ENCODE measurements at regions not wholly inside any gene's neighbourhood (a gene's known extent, or its start where the extent isn't known, plus 50 kb on each side); places are given as distances from the start of the nearest gene placed in this dataset.

- no peak overlapping the region for H4K8ac ChIP-seq (ENCODE audit: extremely low read depth, insufficient read depth, low read length)
- H3K18ac ChIP-seq (ENCODE audit: extremely low read depth, low read length) = no peak overlapping the region
- H2AFZ ChIP-seq (ENCODE audit: low read length) = no peak overlapping the region
- H3K36me3 ChIP-seq (ENCODE audit: control insufficient read depth in 2 of 4, insufficient read depth in 4 of 4, low read length in 3 of 4) = no peaks in the 10 kb centered on the region
- DNase-seq (ENCODE audit: low read depth in 1 of 2, low spot score in 2 of 2) = no peak
- ChIA-PET CTCF (ENCODE audit: partially characterized antibody) (interaction anchor here (0.9 to 1.4 kb wide), 4 partner anchors 10 to 119 kb away, joined by 3 to 5 read pairs (median 4); no protein-coding TSS in a partner anchor), POLR2A (ENCODE audit: partially characterized antibody) (no interaction called here)
- H3K27me3 ChIP-seq (replicated peaks in 1 of 4; ENCODE audit: control insufficient read depth in 3 of 4, extremely low read depth in 1 of 4, insufficient read depth in 3 of 4, low read length in 3 of 4) = no peaks in the 10 kb centered on the region
- no peak overlapping the region for H2BK5ac ChIP-seq (ENCODE audit: low read depth, low read length)
- H4K20me1 ChIP-seq (replicated peaks in 1 of 2; ENCODE audit: control insufficient read depth in 1 of 2, insufficient read depth in 2 of 2, low read length in 2 of 2) = no peaks in the 10 kb centered on the region
- no peak for FAIRE-seq
- no peak overlapping the region for H3K4me2 ChIP-seq (ENCODE audit: insufficient read depth in 1 of 2, low read depth in 2 of 2, low read length in 2 of 2)
- no peak overlapping the region for H2BK120ac ChIP-seq (replicated peaks; ENCODE audit: low read depth, low read length)
- H2AK5ac ChIP-seq (ENCODE audit: low read depth, low read length) = no peak overlapping the region
- H2BK12ac ChIP-seq (ENCODE audit: low read depth, low read length) = no peak overlapping the region
- H3K4ac ChIP-seq (replicated peaks; ENCODE audit: insufficient read length, low read depth, low read length) = no peak overlapping the region
- H4K5ac ChIP-seq (ENCODE audit: insufficient read length, low read depth, low read length) = no peak overlapping the region
- H3K14ac ChIP-seq (ENCODE audit: insufficient read length) = no peak overlapping the region
- no peak overlapping the region for H2BK20ac ChIP-seq (ENCODE audit: low read length)
- no peak overlapping the region for H3K23ac ChIP-seq (ENCODE audit: insufficient read length)
- no peak overlapping the region for H3K9ac ChIP-seq (replicated peaks in 1 of 4; ENCODE audit: extremely low read depth in 1 of 4, low read depth in 3 of 4, low read length in 3 of 4)
- no peaks in the 10 kb centered on the region for H3K79me2 ChIP-seq (ENCODE audit: control insufficient read depth in 1 of 2, insufficient read depth in 2 of 2, low read length in 2 of 2)
- no peak overlapping the region for H3K27ac ChIP-seq (ENCODE audit: low read depth, low read length)
- H3K9me3 ChIP-seq (ENCODE audit: insufficient read depth in 2 of 2, low read depth in 1 of 2, low read length in 1 of 2) = no peaks in the 10 kb centered on the region
- H3K4me1 ChIP-seq (replicated peaks in 1 of 4; ENCODE audit: control insufficient read depth in 3 of 4, insufficient read depth in 4 of 4, low read length in 3 of 4) = no peaks in the 10 kb centered on the region
- H4K91ac ChIP-seq (replicated peaks; ENCODE audit: insufficient read length, low read length) = no peak overlapping the region
- no peaks in the 10 kb centered on the region for H3K79me1 ChIP-seq (ENCODE audit: low read depth, low read length)
- WGBS, 2 experiments (ENCODE audit: extremely low coverage in 1 of 2, insufficient coverage in 1 of 2, insufficient read length in 1 of 2, insufficient replicate concordance in 2 of 2, low coverage in 1 of 2, low lambda C conversion rate in 2 of 2, missing lambda C conversion rate in 1 of 2) = 85% methylated on average over 1 of the region's 1 CpG; no CpG with 5 or more reads in 1 of the 2 experiments
- no peaks in the 10 kb centered on the region for H3K23me2 ChIP-seq (ENCODE audit: low read depth, low read length)
- no peak overlapping the region for H3K4me3 ChIP-seq (ENCODE audit: extremely low read depth in 1 of 4, insufficient read depth in 2 of 4, low read depth in 3 of 4, low read length in 4 of 4)
- no peak overlapping the region for H3K56ac ChIP-seq (replicated peaks; ENCODE audit: insufficient read length, low read depth, low read length)
- no peak overlapping the region for H2BK15ac ChIP-seq (ENCODE audit: low read length)
- TF ChIP-seq SUZ12 (IDR thresholded peaks at IDR 0.05; ENCODE audit: low read length) (no peak), POU5F1 (IDR thresholded peaks at IDR 0.05; ENCODE audit: low read depth, low read length) (no peak), POLR2A (IDR thresholded peaks at IDR 0.05; ENCODE audit: control extremely low read depth in 1 of 2, low read depth in 2 of 2, low read length in 2 of 2) (no peak), CEBPB (IDR thresholded peaks at IDR 0.05; ENCODE audit: low read depth, low read length) (no peak), CBX5 (IDR thresholded peaks at IDR 0.05; ENCODE audit: low read depth, low read length) (no peak), JUND (IDR thresholded peaks at IDR 0.05; ENCODE audit: low read length) (no peak), CHD2 (IDR thresholded peaks at IDR 0.05; ENCODE audit: low read length) (no peak), KDM1A (IDR thresholded peaks at IDR 0.05; ENCODE audit: borderline replicate concordance, low read length) (no peak), EZH2 (IDR thresholded peaks at IDR 0.05; ENCODE audit: low read depth, low read length, severe bottlenecking) (no peak), POLR2AphosphoS5 (IDR thresholded peaks at IDR 0.05; ENCODE audit: low read depth, low read length) (no peak), ATF3 (IDR thresholded peaks at IDR 0.05; ENCODE audit: insufficient read depth, low read depth, low read length) (no peak), CTCF (IDR thresholded peaks at IDR 0.05; ENCODE audit: control extremely low read depth in 1 of 3, insufficient read depth in 1 of 3, low read depth in 1 of 3, low read length in 3 of 3) (peak in 2 of 3 experiments; percentile 11 to 31; a peak in 1 of 4 replicates)
Observed at GRCh38 chr10:108691126-108691525, 1232.2 kb downstream of the XPNPEP1 start.
